ENCODE measurements at regions not wholly inside any gene's neighbourhood (a gene's known extent, or its start where the extent isn't known, plus 50 kb on each side); places are given as distances from the start of the nearest gene placed in this dataset.

GRCh38 chr2:149808556-149808955 lies 221.0 kb upstream of the MMADHC start:
- CTCF ChIA-PET, result interaction anchor here (0.6 to 1.3 kb wide), 3 partner anchors 9 to 450 kb away, joined by 3 to 5 read pairs (median 4); no protein-coding TSS in a partner anchor
- DNase-seq (ENCODE audit: low spot score), result no peak
- TF ChIP-seq, protein P1, sequence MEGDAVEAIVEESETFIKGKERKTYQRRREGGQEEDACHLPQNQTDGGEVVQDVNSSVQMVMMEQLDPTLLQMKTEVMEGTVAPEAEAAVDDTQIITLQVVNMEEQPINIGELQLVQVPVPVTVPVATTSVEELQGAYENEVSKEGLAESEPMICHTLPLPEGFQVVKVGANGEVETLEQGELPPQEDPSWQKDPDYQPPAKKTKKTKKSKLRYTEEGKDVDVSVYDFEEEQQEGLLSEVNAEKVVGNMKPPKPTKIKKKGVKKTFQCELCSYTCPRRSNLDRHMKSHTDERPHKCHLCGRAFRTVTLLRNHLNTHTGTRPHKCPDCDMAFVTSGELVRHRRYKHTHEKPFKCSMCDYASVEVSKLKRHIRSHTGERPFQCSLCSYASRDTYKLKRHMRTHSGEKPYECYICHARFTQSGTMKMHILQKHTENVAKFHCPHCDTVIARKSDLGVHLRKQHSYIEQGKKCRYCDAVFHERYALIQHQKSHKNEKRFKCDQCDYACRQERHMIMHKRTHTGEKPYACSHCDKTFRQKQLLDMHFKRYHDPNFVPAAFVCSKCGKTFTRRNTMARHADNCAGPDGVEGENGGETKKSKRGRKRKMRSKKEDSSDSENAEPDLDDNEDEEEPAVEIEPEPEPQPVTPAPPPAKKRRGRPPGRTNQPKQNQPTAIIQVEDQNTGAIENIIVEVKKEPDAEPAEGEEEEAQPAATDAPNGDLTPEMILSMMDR (conservative IDR thresholded peaks at IDR 0.05; ENCODE audit: low read depth), result no peak
- H3K27ac ChIP-seq, result no peak overlapping the region
- POLR2A ChIA-PET (ENCODE audit: low non-redundant PET), result no interaction called here

DNA sequence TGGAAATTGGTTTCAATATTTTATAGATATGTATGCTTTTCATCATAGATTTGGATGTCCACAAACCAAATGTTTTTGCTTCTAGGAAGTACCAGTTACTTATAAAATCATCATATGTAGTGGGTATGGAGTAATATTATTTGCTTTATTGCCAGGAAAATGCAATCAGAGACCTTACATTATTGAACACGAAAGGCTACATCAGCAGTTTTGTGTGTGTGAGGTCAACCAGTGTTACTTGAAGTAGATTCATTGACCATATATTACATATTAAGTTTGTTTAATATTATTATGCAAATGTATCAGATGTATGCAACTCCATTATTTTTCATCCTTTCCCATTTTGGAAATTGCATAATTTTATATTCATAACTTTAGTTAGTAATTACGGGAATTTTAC lies 219.1 kb upstream of the MMADHC start:
- CTCF ChIA-PET, result no interaction called here
- TF ChIP-seq, protein P1 (conservative IDR thresholded peaks at IDR 0.05; ENCODE audit: low read depth), result no peak
- DNase-seq (ENCODE audit: low spot score), result no peak

DNA sequence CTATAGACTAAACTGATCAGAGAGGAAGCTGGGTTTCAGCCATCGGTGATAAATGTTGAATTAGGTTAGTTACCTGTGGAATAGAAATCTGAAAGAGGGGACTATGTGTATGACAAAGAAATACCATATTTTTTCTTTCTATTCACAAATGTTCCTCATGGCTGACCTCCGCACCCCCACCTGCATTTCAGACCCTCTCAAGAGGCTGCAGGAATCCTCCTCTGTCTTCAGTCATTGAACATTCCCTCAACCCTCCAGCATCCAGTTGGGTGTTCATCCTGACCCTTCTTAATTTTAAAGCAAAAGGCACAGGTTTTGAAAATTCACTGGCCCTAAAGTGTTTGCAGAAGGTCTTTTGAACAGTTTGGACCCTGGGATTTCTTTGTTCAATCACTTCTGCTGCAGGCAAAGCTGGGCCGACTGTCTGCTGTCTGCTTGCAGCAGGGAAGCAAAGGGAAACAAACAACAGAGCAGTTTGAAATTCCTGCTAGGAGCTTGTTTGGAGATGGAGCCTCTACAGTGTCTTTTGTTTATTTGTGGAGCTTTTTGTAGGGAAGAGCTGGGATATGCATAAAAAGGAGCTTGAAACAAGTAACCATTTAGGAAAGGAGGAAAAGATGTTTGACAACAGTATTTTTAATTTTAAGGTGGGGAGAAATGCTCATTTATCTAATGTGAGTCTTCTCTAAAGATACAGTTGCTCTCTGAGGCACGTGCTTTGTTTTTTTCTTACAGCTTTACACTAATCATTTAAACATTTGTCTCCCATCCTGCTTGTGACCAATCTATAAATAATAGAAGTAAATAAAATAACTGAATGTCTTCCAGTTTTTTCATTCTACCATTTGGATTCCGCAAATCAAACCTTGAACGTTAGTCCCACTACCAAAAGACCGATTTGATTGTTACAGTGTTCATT lies 213.3 kb upstream of the MMADHC start:
- no peak for DNase-seq (ENCODE audit: low spot score)
- POLR2A ChIA-PET (ENCODE audit: low non-redundant PET), result no interaction called here

More for the DNA sequence above, 219.1 kb upstream of the MMADHC start:
- POLR2A ChIA-PET (ENCODE audit: low non-redundant PET), result no interaction called here
- no peak overlapping the region for H3K27ac ChIP-seq

DNA sequence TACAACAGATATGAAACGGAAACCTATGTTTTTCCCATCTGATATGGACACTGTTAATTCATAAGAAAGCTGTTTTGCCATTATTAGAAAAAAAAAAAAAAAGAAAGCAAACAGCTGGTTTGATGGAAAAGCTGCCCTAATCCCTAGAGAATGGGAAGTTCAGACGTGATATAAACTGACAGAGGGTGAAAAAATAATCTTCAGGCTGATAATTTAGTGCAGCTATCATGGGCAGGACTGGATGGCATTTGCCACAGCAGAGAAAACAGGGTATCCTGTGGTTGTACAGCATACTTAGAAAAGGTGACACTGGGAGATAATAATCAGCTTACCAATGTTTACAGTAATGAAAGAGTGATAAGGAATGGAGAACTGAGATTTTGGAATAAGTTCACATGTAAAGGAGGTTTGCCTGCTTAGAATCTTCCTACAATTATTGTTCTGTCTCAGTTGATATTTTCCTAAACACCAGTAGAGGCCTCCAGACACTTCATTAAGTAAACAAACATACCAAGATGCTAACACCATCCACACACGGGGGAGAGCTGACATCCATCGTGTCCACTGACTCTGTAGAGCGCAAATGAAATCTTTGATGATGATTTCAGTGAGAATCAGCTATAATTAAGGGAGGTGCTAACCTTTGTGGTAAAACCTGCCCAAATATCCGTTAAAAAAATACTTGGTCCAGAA lies 211.6 kb upstream of the MMADHC start:
- POLR2A ChIA-PET (ENCODE audit: low non-redundant PET), result no interaction called here
- TF ChIP-seq, protein P1 (conservative IDR thresholded peaks at IDR 0.05; ENCODE audit: low read depth), result peak; percentile 49
- DNase-seq (ENCODE audit: low spot score), result peak; percentile 19

More for the DNA sequence above, 213.3 kb upstream of the MMADHC start:
- no peak overlapping the region for H3K27ac ChIP-seq
- TF ChIP-seq, protein P1 (conservative IDR thresholded peaks at IDR 0.05; ENCODE audit: low read depth), result no peak
- CTCF ChIA-PET, result interaction anchor here (1.9 kb wide), 2 partner anchors 684 to 1438 kb away, joined by 6 to 10 read pairs; no protein-coding TSS in a partner anchor

DNA sequence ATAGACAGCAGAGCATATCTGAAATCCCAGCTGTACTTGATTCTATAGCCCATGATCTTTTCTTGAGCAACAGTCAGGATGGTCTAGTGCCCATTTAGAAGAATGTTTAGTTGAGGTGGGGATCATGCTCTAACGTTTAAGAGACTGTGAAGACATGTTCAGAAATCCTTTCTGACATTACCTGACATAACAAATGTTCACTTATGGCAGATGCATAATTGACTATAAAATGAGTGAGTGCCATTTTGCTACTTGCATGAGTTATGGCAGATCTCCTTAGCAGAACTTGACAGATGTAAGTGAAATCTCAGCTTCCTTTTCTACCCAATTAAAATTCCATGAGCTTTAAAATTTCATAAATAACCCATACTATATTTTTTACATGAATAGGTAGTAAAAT lies 209.5 kb upstream of the MMADHC start:
- ChIA-PET CTCF (no interaction called here), POLR2A (ENCODE audit: low non-redundant PET) (no interaction called here)
- no peak for DNase-seq (ENCODE audit: low spot score)
- no peak overlapping the region for H3K27ac ChIP-seq
- TF ChIP-seq, protein P1 (conservative IDR thresholded peaks at IDR 0.05; ENCODE audit: low read depth), result no peak

More for the DNA sequence above, 211.6 kb upstream of the MMADHC start:
- no peak overlapping the region for H3K27ac ChIP-seq
- CTCF ChIA-PET, result interaction anchor here (0.5 to 1.9 kb wide), 12 partner anchors 9 to 1475 kb away, joined by 3 to 10 read pairs (median 4); no protein-coding TSS in a partner anchor

GRCh38 chr2:149789549-149789948 lies 202.0 kb upstream of the MMADHC start:
- POLR2A ChIA-PET (ENCODE audit: low non-redundant PET), result no interaction called here
- TF ChIP-seq, protein P1 (conservative IDR thresholded peaks at IDR 0.05; ENCODE audit: low read depth), result no peak
- CTCF ChIA-PET, result no interaction called here

More at GRCh38 chr2:149789549-149789948, 202.0 kb upstream of the MMADHC start:
- H3K27ac ChIP-seq, result no peak overlapping the region
- DNase-seq (ENCODE audit: low spot score), result no peak

Measured in RWPE1 (cell line).